GM23248 (cell line): ENCODE measurements at regions not wholly inside any gene's neighbourhood (a gene's known extent, or its start where the extent isn't known, plus 50 kb on each side); places are given as distances from the start of the nearest gene placed in this dataset.
"Not testable (repeated sequence)": the region's sequence is repeated elsewhere in the genome, so short reads cannot be mapped to it uniquely, and the experiment has no call there.

Source experiments
- EZH2 ChIP-seq: fragments of 200-600 bp; sonication (generic); IDR thresholded peaks from 2 replicates; pipeline ENCODE4 v1.6.1; 2018; ENCODE audit warnings: antibody characterized with exemption, mild to moderate bottlenecking; ENCODE audit not compliant: insufficient read depth, poor library complexity, severe bottlenecking
- EZH2phosphoT487 ChIP-seq: fragments of 200-600 bp; sonication (generic); IDR thresholded peaks from 2 replicates; pipeline ENCODE4 v1.6.1; 2018; ENCODE audit warnings: antibody characterized with exemption, moderate library complexity, mild to moderate bottlenecking, low read depth; ENCODE audit not compliant: insufficient read depth

DNA sequence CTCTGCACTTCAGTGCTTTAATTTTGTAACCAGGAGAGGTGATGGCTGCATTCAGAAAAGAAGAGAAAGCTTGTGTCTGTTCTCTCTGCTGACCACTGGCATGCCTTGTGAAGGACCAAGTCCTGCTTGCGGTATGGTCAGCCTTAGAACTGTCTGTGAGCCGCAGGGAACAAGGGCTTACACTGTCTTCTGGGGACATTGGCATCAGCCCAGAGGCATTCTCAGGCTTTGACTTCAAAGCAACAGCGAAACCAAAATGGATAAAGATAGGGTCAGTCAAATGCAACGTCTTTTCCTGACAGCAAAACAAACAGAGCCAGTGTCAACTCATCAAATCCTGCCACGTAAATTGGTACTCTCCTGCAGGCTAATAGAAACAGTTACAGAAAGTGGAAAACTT lies 179.6 kb downstream of the ATP6V0E2 start:
- not testable (repeated sequence) for TF ChIP-seq EZH2, EZH2phosphoT487
